CD14-positive monocyte (primary cell): ENCODE measurements at regions not wholly inside any gene's neighbourhood (a gene's known extent, or its start where the extent isn't known, plus 50 kb on each side); places are given as distances from the start of the nearest gene placed in this dataset.

Experiments used
- DNase-seq, 3 donors: peaks; one replicate each; pipeline ENCODE4 v3.0.0-alpha.2; 2011 to 2022
- H2AFZ ChIP-seq: 2 replicates; pipeline ENCODE4 v1.6.0; 2012; ENCODE audit warnings: mild to moderate bottlenecking, low read depth, low read length, inconsistent platforms; ENCODE audit not compliant: insufficient read depth, poor library complexity, severe bottlenecking
- H3K27ac ChIP-seq, 2 donors: 1 replicate in 1 of 2; 2 replicates in 1 of 2; pipeline ENCODE4 v1.5.1; 2012 to 2013; ENCODE audit warnings: low read length in 2 of 2, control low read depth in 1 of 2, inconsistent platforms in 1 of 2, low read depth in 1 of 2, mild to moderate bottlenecking in 1 of 2
- H3K27me3 ChIP-seq, 2 donors: one replicate each; pipeline versions ENCODE4 v1.6.0 to v1.6.1; 2011 to 2013; ENCODE audit warnings: low read length in 2 of 2; ENCODE audit not compliant: control insufficient read depth in 2 of 2, insufficient read depth in 2 of 2
- H3K36me3 ChIP-seq, 2 donors: replicated peaks in 1 of 2; 1 replicate in 1 of 2; 2 replicates in 1 of 2; pipeline versions ENCODE4 v1.5.1 to v1.6.1; 2012 to 2013; ENCODE audit warnings: low read length in 2 of 2, control low read depth in 1 of 2, inconsistent platforms in 1 of 2, mild to moderate bottlenecking in 1 of 2; ENCODE audit not compliant: insufficient read depth in 2 of 2, control insufficient read depth in 1 of 2
- H3K4me1 ChIP-seq, 2 donors: 1 replicate in 1 of 2; 2 replicates in 1 of 2; pipeline versions ENCODE4 v1.5.1 to v1.6.1; 2012 to 2013; ENCODE audit warnings: low read length in 2 of 2, control low read depth in 1 of 2, inconsistent platforms in 1 of 2, mild to moderate bottlenecking in 1 of 2, moderate library complexity in 1 of 2; ENCODE audit not compliant: insufficient read depth in 2 of 2, control insufficient read depth in 1 of 2
- H3K4me2 ChIP-seq: replicated peaks from 2 replicates; pipeline ENCODE3; 2012; ENCODE audit warnings: low read length, moderate library complexity, mild to moderate bottlenecking; ENCODE audit not compliant: poor library complexity, severe bottlenecking; ENCODE audit errors: extremely low read depth
- H3K4me3 ChIP-seq, 3 experiments: fragments of 200-600 bp in 1 of 3; sonication (generic) in 1 of 3; replicated peaks in 1 of 3; 1 replicate in 2 of 3; 2 replicates in 1 of 3; pipeline ENCODE4 v1.5.1; 2011 to 2013; ENCODE audit warnings: low read length in 3 of 3, mild to moderate bottlenecking in 3 of 3, control low read depth in 2 of 3, low read depth in 2 of 3, inconsistent platforms in 1 of 3, moderate library complexity in 1 of 3
- H3K79me2 ChIP-seq: 2 replicates; pipeline ENCODE4 v1.6.0; 2012; ENCODE audit warnings: mild to moderate bottlenecking, control low read depth, inconsistent platforms, low read length, moderate library complexity; ENCODE audit not compliant: insufficient read depth
- H3K9ac ChIP-seq: 2 replicates; pipeline ENCODE4 v1.6.0; 2017; ENCODE audit warnings: low read length, mild to moderate bottlenecking; ENCODE audit not compliant: insufficient read depth, poor library complexity, severe bottlenecking
- H3K9me3 ChIP-seq, 2 donors: replicated peaks in 1 of 2; 1 replicate in 1 of 2; 2 replicates in 1 of 2; pipeline versions ENCODE4 v1.5.1 to v1.6.1; 2012 to 2013; ENCODE audit warnings: low read length in 2 of 2, control low read depth in 1 of 2; ENCODE audit not compliant: control insufficient read depth in 1 of 2, insufficient read depth in 1 of 2
- H4K20me1 ChIP-seq: 2 replicates; pipeline ENCODE4 v1.6.0; 2012; ENCODE audit warnings: mild to moderate bottlenecking, low read length, control low read depth, moderate library complexity; ENCODE audit not compliant: insufficient read depth
- H3K27ac Mint-ChIP-seq, 7 donors: one replicate each; pipeline ENCODE4 v1.8.0; 2020; ENCODE audit warnings: mild to moderate bottlenecking in 7 of 7, mixed read lengths in 7 of 7, moderate library complexity in 6 of 7, inconsistent platforms in 2 of 7
- H3K27me3 Mint-ChIP-seq, 3 donors: one replicate each; pipeline ENCODE4 v1.8.0; 2021 to 2022; ENCODE audit warnings: low read depth in 3 of 3, mild to moderate bottlenecking in 3 of 3, mixed read lengths in 3 of 3, moderate library complexity in 3 of 3, inconsistent platforms in 1 of 3
- H3K36me3 Mint-ChIP-seq, 2 donors: one replicate each; pipeline ENCODE4 v1.8.0; 2020; ENCODE audit warnings: mixed read lengths in 2 of 2, inconsistent platforms in 1 of 2, mild to moderate bottlenecking in 1 of 2
- H3K4me1 Mint-ChIP-seq: one replicate; pipeline ENCODE4 v1.8.0; 2020; ENCODE audit warnings: mild to moderate bottlenecking, mixed read lengths
- H3K4me3 Mint-ChIP-seq, 2 donors: one replicate each; pipeline ENCODE4 v1.8.0; 2020; ENCODE audit warnings: mild to moderate bottlenecking in 2 of 2, mixed read lengths in 2 of 2, moderate library complexity in 1 of 2
- H3K9me3 Mint-ChIP-seq, 7 donors: one replicate each; pipeline ENCODE4 v1.8.0; 2020 to 2022; ENCODE audit warnings: mixed read lengths in 7 of 7, mild to moderate bottlenecking in 6 of 7, moderate library complexity in 6 of 7, inconsistent platforms in 2 of 7
- CTCF ChIP-seq: fragments of 200-600 bp; IDR thresholded peaks from one replicate; pipeline ENCODE4 v1.8.0; 2022; ENCODE audit warnings: antibody characterized with exemption, mild to moderate bottlenecking
- WGBS: methylation state at CpG from one replicate; pipeline ENCODE4 v1.1.5; 2013; ENCODE audit warnings: missing lambda C conversion rate; ENCODE audit not compliant: insufficient coverage; 5-methylcytosine and 5-hydroxymethylcytosine counted together
- intact Hi-C, 2 donors: fragments of 100-400 bp; cut with micrococcal nuclease; formaldehyde crosslinking; loops; one replicate each; pipeline versions ENCODE4 v1.15.0 to v1.15.1; 2023

GRCh38 chr2:151096235-151096634 lies 165.4 kb downstream of the RBM43 start:
- Histone ChIP-seq H2AFZ (no peak overlapping the region), H3K36me3 (no peaks in the 10 kb centered on the region), H3K4me3 (peak overlapping the region in 1 of 3 experiments; percentile 22), H3K4me1 (peaks cover 16 to 17% of the 10 kb centered on the region in 2 donors), H3K4me2 (peak overlapping the region; percentile 28), H3K79me2 (no peaks in the 10 kb centered on the region), H3K9ac (no peak overlapping the region), H3K27ac (no peak overlapping the region), H3K27me3 (no peaks in the 10 kb centered on the region), H3K9me3 (no peaks in the 10 kb centered on the region), H4K20me1 (no peaks in the 10 kb centered on the region)
- H3K4me3 Mint-ChIP-seq = peak overlapping the region; percentile 14 to 62
- peaks cover 27% of the 10 kb centered on the region for H3K4me1 Mint-ChIP-seq
- WGBS = no CpG with 5 or more reads among the region's 3 CpGs
- no peak for DNase-seq
- TF ChIP-seq CTCF = no peak
- peaks cover 0 to 6% (median 4%) of the 10 kb centered on the region in 7 donors for H3K9me3 Mint-ChIP-seq
- H3K27ac Mint-ChIP-seq = peak overlapping the region in 1 of 7 donors; percentile 37
- intact Hi-C loops = no loop called here
- no peaks in the 10 kb centered on the region for H3K36me3 Mint-ChIP-seq
- H3K27me3 Mint-ChIP-seq = peaks cover 0 to 3% (median 0%) of the 10 kb centered on the region in 3 donors

GRCh38 chr2:151095463-151095862 lies 166.2 kb downstream of the RBM43 start:
- peaks cover 16 to 17% of the 10 kb centered on the region in 2 donors for H3K4me1 ChIP-seq
- no peaks in the 10 kb centered on the region for H3K36me3 Mint-ChIP-seq
- H3K9me3 Mint-ChIP-seq = peaks cover 0 to 6% (median 4%) of the 10 kb centered on the region in 7 donors
- H3K9me3 ChIP-seq = no peaks in the 10 kb centered on the region
- H3K27ac ChIP-seq = no peak overlapping the region
- DNase-seq = no peak
- intact Hi-C loops = no loop called here
- no peak overlapping the region for H2AFZ ChIP-seq
- H3K4me2 ChIP-seq = no peak overlapping the region
- no peaks in the 10 kb centered on the region for H3K36me3 ChIP-seq
- no peak for TF ChIP-seq CTCF
- H4K20me1 ChIP-seq = no peaks in the 10 kb centered on the region
- H3K27me3 ChIP-seq = no peaks in the 10 kb centered on the region
- H3K4me3 Mint-ChIP-seq = no peak overlapping the region
- H3K4me1 Mint-ChIP-seq = peaks cover 27% of the 10 kb centered on the region
- 75% methylated on average over 1 of the region's 3 CpGs for WGBS
- no peak overlapping the region for H3K9ac ChIP-seq
- H3K27ac Mint-ChIP-seq = no peak overlapping the region
- H3K79me2 ChIP-seq = no peaks in the 10 kb centered on the region
- H3K27me3 Mint-ChIP-seq = peaks cover 0 to 6% (median 0%) of the 10 kb centered on the region in 3 donors
- no peak overlapping the region for H3K4me3 ChIP-seq
